Activated T-cell treated with anti-CD3 and anti-CD28 coated beads for 24 hours (primary cell): ENCODE measurements at regions not wholly inside any gene's neighbourhood (a gene's known extent, or its start where the extent isn't known, plus 50 kb on each side); places are given as distances from the start of the nearest gene placed in this dataset.

ENCODE experiments used
- DNase-seq: peaks from one replicate; pipeline ENCODE4 v3.0.0-alpha.2; 2020; ENCODE audit warnings: low read depth

GRCh38 chr4:111494971-111495370, 650.3 kb upstream of the FAM241A start:
- no peak for DNase-seq

GRCh38 chr4:111499291-111499690, 646.0 kb upstream of the FAM241A start:
- DNase-seq, result no peak

DNA sequence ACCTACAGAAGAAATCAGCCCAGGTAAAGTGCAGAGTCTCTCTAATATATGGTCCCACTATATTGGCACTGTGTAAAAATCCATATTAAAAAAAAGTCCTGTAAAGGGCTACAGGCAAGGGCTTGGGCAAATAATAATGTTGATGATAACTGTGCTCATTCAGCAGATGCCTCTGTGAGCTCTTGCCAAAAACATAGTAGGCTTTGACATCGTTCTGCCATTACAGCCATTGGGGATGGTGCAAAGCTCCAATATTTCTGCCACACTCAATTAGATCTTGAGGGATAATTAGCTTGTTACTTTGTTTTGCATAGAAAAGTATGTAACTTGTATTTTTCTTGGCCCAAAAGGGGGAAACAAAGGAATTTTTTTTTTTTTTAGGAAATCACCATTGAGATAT, 645.5 kb upstream of the FAM241A start:
- no peak for DNase-seq

DNA sequence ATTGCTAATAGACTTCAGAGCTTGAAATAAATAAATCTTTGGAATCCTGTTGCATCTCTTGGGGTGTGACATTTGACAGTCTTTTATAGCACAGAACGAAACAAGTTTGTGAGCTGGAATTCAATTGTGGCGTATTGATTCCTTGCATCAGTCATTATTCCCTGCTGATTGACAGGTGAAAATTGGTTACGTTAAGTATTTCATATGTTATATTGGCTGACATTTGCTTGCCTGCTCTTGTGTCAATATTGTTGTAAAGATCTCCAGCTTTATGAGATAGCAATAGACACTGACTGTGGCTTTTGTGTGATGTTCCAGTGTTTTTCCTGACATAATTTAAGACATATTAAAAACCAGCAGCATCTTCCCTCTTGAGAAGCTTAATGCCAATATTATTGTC, 644.4 kb upstream of the FAM241A start:
- DNase-seq, result no peak

DNA sequence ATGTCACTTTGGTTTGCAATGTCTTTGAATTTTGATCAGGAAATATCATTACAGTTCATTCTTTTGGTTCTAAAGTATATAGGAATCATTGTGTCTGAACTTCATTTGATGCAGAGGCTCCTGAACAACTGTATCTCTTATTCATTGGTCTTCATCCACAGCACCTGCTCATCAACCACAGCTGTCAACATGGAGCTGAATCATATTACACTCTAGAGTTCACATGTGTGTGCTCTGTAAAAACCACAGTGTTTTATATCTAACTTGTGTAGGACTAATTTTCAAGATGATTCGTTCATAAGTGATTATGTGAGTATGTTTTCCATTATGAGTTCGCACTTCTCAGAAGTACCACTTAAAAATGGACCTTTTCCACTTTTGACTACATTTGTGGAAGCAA, 643.3 kb upstream of the FAM241A start:
- no peak for DNase-seq

GRCh38 chr4:111502626-111503025, 642.6 kb upstream of the FAM241A start:
- DNase-seq, result no peak

DNA sequence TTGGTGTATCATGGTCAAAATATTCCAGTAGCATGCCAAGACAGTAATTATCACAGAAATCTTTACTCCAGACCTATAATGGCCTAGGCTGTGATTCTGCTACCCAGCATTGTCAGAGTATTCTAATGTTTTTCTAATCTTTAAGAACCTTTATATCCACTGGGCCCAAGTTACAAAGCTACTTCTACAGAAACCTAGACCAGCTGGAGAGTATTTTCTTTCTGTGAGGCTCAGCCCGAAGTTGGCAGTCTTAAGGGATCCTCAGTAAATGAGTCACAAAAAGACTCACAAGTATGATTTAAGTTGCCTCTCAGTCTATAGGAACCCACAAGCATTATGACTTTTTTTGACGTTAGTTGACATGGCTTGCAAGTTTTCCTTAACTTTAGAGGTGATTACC, 638.5 kb upstream of the FAM241A start:
- DNase-seq, result no peak

- DNase-seq, result no peak
These were observed 634.7 kb upstream of the FAM241A start for GRCh38 chr4:111510535-111510934.

DNA sequence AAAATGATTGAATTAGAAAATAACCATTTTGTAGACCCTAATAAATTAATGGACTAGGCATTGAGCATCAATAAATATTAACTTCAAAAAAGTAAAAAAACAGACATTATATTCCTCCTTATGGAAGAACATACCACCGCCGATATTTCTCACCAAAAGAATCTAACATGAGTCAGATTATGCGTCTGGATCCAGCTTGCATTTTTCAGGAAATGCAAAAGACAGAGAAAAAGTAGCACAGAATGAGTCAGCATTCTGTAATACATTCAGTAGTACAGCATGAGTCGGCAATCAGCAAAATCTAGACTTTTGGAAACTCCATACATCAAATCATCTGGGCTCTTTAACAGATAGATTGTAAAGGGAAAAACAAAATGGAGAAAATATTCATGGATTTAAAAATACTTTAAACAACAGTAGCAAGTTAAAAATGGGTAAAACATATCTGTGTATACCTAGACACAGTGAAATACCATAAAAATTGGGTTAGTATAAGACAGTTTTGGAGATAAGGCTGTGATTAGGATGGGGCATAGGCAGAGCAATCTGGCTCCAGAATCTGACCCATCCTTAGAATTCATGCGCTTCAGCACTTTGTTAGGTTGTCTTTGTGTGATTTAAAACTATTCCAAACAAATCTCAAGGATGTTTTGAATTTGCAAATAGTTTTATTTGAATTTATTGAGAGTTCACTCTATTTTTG, 633.0 kb upstream of the FAM241A start:
- no peak for DNase-seq

DNA sequence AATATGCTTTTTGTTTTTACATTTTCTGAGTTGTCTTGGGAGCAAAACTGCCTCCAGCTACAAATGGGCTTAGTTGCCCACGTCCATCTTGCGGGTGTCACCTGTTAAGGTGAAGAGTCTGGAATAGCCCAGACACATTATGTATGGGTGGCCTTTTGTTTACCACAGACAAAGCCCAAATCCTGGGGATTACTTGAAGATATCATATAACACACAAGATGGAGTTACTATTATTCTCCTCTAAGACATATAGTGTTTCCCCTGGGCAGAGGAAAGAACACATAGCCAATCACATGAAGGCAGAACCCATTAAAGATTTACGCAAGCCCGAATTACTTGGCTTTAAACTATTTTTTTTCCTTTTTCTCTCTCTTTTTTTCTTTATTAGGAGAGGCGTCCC, 625.6 kb upstream of the FAM241A start:
- no peak for DNase-seq

- DNase-seq, result no peak
These were observed 614.8 kb upstream of the FAM241A start for GRCh38 chr4:111530446-111530845.

- no peak for DNase-seq
These were observed 609.5 kb upstream of the FAM241A start for GRCh38 chr4:111535792-111536191.

- no peak for DNase-seq
These were observed 608.1 kb upstream of the FAM241A start for GRCh38 chr4:111537165-111537564.

- DNase-seq, result no peak
These were observed 607.4 kb upstream of the FAM241A start for GRCh38 chr4:111537871-111538270.

- no peak for DNase-seq
These were observed 604.6 kb upstream of the FAM241A start for GRCh38 chr4:111540671-111541070.

GRCh38 chr4:111542056-111542455, 603.2 kb upstream of the FAM241A start:
- no peak for DNase-seq

- no peak for DNase-seq
These were observed 598.4 kb upstream of the FAM241A start for GRCh38 chr4:111546881-111547280.

DNA sequence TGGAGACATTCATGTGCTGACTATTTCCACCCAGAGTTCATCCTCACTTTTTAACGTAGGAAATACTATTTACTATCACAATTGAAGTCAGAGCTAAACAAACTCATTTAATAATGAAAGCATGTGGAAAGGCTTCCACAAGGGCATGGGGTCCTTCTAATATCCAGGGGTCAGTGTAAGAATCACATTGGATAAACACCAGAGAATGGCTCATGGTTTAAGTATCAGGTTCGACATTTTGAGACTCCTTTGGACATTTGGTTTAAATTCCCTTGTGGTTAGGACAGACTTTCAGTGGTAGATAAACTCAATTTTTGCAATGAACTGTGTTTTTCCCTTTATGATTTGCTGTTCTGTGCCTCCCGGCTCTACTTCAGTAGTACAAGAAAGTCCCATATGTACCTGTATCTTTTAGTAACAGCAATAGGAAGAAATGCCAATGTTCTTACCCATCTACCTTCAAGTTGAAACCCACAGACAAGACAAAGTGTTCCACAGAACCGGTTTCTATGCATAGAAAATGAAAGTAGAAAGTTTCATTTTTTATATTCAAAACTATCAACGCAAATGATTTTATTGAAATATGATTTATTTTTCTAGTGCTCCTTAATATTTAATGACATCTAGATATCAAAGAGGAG, 589.0 kb upstream of the FAM241A start:
- DNase-seq, result no peak

DNA sequence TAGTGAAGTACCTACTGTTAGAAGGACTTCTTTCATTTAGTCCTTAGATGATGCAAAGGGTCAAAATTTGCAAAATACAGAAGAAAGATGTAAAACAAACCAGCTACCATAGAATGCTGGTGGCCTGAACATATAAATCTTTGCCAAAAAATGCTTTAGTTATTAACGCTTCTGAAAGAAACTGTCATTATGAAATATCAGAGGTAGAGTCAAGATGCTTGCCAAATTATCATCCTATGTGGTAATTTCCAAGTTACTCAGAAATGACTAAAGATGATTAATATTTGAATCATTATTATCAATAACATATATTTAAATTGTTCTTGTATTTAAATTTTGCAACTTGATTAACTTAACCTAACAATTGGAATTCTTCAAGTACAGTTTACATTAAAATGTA, 588.4 kb upstream of the FAM241A start:
- no peak for DNase-seq

DNA sequence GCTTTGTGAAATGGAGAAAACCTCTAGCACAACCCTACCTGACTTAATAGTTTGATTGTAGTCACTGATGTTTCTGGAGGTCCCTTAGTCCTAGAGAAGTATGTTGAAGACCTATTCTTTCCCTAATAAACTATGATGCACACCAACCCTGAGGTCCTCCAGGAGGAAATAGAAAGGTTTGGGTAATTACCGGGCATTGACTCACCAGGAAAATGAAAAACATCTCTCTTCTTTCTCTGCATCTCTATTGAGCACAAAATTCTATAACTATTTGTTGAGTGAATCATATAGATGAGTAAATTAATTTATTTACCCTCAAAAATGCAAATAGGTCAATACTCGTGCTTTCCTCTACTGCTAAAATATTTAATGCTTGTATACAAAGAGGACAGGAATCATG, 582.4 kb upstream of the FAM241A start:
- DNase-seq, result no peak

GRCh38 chr4:111572470-111572869, 572.8 kb upstream of the FAM241A start:
- DNase-seq, result no peak

DNA sequence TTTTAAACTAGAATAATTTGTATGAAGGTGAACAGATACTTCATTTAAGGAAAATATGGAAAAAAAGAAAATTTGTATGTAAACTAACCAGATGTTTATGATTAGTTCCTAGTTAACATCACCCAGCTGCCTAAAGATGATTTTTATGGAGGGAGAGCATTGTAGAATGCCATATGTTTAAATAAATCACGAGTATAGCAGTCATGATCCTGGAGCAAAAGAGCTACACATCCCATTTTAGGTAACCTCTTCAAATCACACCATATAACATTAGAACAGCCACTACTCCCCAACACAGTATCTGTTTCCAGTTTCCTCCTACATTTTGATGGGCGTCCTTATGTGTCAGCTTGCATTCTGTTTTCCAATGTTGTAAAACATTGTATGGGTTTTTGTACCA, 571.9 kb upstream of the FAM241A start:
- DNase-seq, result no peak

- no peak for DNase-seq
These were observed 565.5 kb upstream of the FAM241A start for GRCh38 chr4:111579767-111580166.

DNA sequence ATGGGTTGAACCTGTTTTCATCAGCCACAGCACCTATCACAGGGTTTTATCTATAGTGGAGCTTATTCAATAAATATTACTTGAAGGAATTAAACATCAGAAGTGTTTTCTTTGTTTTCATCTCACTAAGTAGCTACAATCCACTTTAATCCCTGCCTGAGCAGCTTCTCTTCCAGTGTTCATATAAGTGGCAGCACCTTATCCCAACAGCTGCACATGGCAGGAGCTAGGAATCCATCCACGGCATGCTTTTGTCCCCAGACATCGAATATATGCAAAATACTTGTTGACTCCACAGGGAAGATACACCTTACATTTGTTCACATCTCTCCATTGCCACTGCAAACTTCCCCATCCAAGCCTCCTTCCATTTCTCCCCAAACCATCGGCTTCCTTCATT, 549.8 kb upstream of the FAM241A start:
- DNase-seq, result no peak
